Neural crest cell (in vitro differentiated cells): ENCODE measurements at regions not wholly inside any gene's neighbourhood (a gene's known extent, or its start where the extent isn't known, plus 50 kb on each side); places are given as distances from the start of the nearest gene placed in this dataset.
"Not testable (repeated sequence)": the region's sequence is repeated elsewhere in the genome, so short reads cannot be mapped to it uniquely, and the experiment has no call there.

Experiments
- DNase-seq: peaks from one replicate; pipeline ENCODE4 v3.0.0; 2021; ENCODE audit warnings: low read depth, mixed read lengths, low spot score
- H3K27ac Mint-ChIP-seq: one replicate; pipeline ENCODE4 v1.8.0; 2021; ENCODE audit warnings: mild to moderate bottlenecking, mixed read lengths; ENCODE audit not compliant: unreplicated experiment
- H3K27me3 Mint-ChIP-seq: 2 replicates; pipeline ENCODE4 v1.8.0; 2021; ENCODE audit warnings: low read depth, mild to moderate bottlenecking, mixed read lengths
- H3K36me3 Mint-ChIP-seq: 2 replicates; pipeline ENCODE4 v1.8.0; 2021; ENCODE audit warnings: low read depth, mild to moderate bottlenecking, mixed read lengths
- H3K4me1 Mint-ChIP-seq: 2 replicates; pipeline ENCODE4 v1.8.0; 2021; ENCODE audit warnings: mixed read lengths
- H3K4me3 Mint-ChIP-seq: one replicate; pipeline ENCODE4 v1.8.0; 2021; ENCODE audit warnings: mild to moderate bottlenecking, mixed read lengths
- H3K9me3 Mint-ChIP-seq: 2 replicates; pipeline ENCODE4 v1.8.0; 2021; ENCODE audit warnings: mixed read lengths
- TF ChIP-seq, protein P1 (sequence below): fragments of 200-600 bp; sonication (generic); conservative IDR thresholded peaks from 2 replicates; pipeline ENCODE4 v1.5.0; 2021; ENCODE audit warnings: antibody characterized with exemption, mild to moderate bottlenecking

GRCh38 chr10:46104071-46104585 is 58.1 kb upstream of the MSMB start:
- H3K36me3 Mint-ChIP-seq, result no peaks in the 10 kb centered on the region
- TF ChIP-seq, protein P1, sequence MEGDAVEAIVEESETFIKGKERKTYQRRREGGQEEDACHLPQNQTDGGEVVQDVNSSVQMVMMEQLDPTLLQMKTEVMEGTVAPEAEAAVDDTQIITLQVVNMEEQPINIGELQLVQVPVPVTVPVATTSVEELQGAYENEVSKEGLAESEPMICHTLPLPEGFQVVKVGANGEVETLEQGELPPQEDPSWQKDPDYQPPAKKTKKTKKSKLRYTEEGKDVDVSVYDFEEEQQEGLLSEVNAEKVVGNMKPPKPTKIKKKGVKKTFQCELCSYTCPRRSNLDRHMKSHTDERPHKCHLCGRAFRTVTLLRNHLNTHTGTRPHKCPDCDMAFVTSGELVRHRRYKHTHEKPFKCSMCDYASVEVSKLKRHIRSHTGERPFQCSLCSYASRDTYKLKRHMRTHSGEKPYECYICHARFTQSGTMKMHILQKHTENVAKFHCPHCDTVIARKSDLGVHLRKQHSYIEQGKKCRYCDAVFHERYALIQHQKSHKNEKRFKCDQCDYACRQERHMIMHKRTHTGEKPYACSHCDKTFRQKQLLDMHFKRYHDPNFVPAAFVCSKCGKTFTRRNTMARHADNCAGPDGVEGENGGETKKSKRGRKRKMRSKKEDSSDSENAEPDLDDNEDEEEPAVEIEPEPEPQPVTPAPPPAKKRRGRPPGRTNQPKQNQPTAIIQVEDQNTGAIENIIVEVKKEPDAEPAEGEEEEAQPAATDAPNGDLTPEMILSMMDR, result no peak
- no peak for DNase-seq
- no peaks in the 10 kb centered on the region for H3K9me3 Mint-ChIP-seq
- no peak overlapping the region for H3K4me3 Mint-ChIP-seq
- H3K4me1 Mint-ChIP-seq, result peaks cover 7% of the 10 kb centered on the region
- H3K27me3 Mint-ChIP-seq, result peaks cover 54% of the 10 kb centered on the region
- no peak overlapping the region for H3K27ac Mint-ChIP-seq

DNA sequence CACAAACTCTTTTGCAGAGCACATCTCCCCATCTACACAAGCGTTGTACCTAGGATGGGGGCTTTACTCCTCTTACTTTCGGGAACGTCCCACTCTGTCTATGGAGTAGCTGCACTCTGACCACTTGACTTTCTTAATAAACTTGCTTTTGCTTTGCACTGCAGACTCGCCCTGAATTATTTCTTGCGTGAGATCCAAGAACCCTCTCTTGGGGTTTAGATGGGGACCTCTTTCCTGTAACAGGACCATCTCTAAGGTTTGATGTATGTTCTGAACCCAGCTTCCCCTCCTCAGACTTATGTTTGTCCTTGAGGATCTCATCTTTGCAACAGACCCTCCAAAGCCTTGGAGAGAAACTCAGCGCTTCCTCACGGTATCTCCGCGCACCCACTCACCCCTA is 59.3 kb upstream of the MSMB start:
- H3K27me3 Mint-ChIP-seq, result peaks cover 54% of the 10 kb centered on the region
- H3K27ac Mint-ChIP-seq, DNase-seq, H3K4me1 Mint-ChIP-seq, H3K36me3 Mint-ChIP-seq, H3K9me3 Mint-ChIP-seq: not testable (repeated sequence)
- peak overlapping the region; percentile 72 for H3K4me3 Mint-ChIP-seq

DNA sequence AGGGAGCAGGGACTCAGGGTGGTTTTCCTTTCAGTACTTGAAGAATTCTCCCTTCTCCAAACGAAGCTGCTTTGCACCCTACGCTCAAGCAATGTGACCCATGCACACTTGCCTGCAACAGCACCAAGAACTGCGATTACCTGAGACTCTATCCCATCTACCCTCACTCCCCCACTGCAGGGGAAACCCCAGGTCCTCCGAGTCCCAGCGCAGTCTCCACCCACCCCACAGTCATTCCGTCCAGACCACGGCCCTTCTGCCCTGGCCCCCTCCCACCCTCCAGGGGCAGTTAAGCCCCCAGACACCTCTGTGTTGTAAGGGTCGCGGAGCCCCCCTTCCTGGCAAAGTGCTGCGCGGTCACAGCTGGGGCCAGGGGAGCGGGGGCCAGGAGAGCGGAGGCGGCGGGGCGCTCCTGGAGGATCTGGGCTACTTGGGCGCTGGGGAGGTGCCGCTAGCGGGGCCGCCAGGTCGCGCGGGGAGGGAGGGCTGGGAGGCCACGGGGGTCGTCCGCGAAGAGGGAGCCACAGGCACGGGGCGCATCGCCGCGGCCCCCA is 59.9 kb upstream of the MSMB start:
- not testable (repeated sequence) for H3K27ac Mint-ChIP-seq, DNase-seq, H3K4me1 Mint-ChIP-seq, H3K36me3 Mint-ChIP-seq, H3K9me3 Mint-ChIP-seq
- Mint-ChIP-seq H3K4me3 (peak overlapping the region; percentile 72), H3K27me3 (peaks cover 54% of the 10 kb centered on the region)

GRCh38 chr10:46106410-46107255 is 60.6 kb upstream of the MSMB start:
- Mint-ChIP-seq H3K4me3 (peak overlapping the region; percentile 60), H3K9me3 (no peaks in the 10 kb centered on the region), H3K36me3 (no peaks in the 10 kb centered on the region), H3K27ac (no peak overlapping the region), H3K27me3 (peaks cover 51% of the 10 kb centered on the region), H3K4me1 (peaks cover 7% of the 10 kb centered on the region)
- TF ChIP-seq, protein P1, result no peak
- DNase-seq, result peak; percentile 48

DNA sequence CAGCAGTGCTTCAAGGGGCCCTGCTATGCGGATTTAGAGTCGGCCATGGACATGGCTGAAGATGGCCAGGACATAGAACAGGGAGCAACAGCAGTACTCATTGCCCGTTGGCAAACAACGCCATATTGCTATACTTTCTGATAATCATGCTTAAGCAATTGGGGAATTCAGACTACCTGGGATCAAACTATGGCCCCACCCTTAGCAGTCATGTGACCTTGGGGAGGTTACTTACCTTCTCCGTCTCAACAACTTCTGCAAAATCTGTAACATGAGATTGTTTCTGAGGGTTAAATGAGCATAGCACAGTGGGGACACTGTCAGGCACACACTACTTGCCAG is 62.1 kb upstream of the MSMB start:
- DNase-seq, H3K4me3 Mint-ChIP-seq: not testable (repeated sequence)

DNA sequence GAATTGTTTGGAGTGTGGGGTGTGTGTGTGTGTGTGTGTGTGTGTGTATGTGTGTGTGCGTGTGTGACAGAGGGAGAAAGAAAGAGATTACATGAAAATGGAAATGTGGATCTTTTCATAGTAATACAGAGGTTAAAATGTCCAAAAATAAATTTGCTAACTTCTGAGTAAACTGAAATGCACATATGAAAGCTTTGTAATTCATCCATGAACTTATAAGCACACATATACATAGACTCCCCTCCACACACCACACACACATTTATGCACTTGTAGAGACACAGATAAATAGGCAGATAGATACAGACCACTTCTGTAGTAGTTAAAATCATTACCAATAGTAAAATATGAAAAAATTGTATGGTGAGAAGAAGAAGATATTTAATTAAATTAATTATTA is 108.2 kb upstream of the MSMB start:
- DNase-seq, H3K27me3 Mint-ChIP-seq, H3K36me3 Mint-ChIP-seq, H3K9me3 Mint-ChIP-seq, H3K27ac Mint-ChIP-seq, H3K4me1 Mint-ChIP-seq, H3K4me3 Mint-ChIP-seq: not testable (repeated sequence)

More for the DNA sequence above, 62.1 kb upstream of the MSMB start:
- H3K9me3 Mint-ChIP-seq, H3K4me1 Mint-ChIP-seq, H3K27ac Mint-ChIP-seq, H3K36me3 Mint-ChIP-seq: not testable (repeated sequence)
- H3K27me3 Mint-ChIP-seq, result peaks cover 45% of the 10 kb centered on the region

DNA sequence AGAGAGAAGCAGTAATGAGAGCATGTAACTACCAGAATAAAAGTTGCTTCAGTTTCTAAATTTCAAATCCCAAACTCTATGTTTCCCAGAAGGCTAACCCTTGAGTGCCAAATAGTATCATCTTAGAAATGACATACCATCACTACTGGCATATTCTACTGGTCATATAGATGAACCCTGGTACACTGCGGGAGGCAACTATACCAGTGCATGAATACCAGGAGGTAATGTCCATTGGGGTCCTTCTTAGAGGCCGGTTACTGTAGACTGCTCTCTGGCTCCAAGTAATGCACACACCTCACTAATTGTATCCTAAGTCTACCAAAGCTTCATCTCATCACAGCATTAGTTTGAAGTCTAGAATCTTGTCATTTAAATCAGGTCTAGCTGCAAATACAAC is 108.6 kb upstream of the MSMB start:
- H3K27me3 Mint-ChIP-seq, H3K4me3 Mint-ChIP-seq, DNase-seq, H3K4me1 Mint-ChIP-seq, H3K36me3 Mint-ChIP-seq, H3K9me3 Mint-ChIP-seq, H3K27ac Mint-ChIP-seq: not testable (repeated sequence)

GRCh38 chr10:46156866-46157265 is 110.8 kb upstream of the MSMB start:
- H3K27ac Mint-ChIP-seq, H3K9me3 Mint-ChIP-seq, H3K4me3 Mint-ChIP-seq, H3K27me3 Mint-ChIP-seq, DNase-seq, H3K4me1 Mint-ChIP-seq, H3K36me3 Mint-ChIP-seq: not testable (repeated sequence)
